SK-N-SH (cell line): ENCODE measurements at regions not wholly inside any gene's neighbourhood (a gene's known extent, or its start where the extent isn't known, plus 50 kb on each side); places are given as distances from the start of the nearest gene placed in this dataset.

Experiments
- CTCF ChIA-PET: fragments of 300-600, 350-600 bp; formaldehyde crosslinking; extraction: SDS; loops from one replicate; lab custom pipeline; 2021; lab: Yijun Ruan, JAX
- POLR2A ChIA-PET: fragments of 350-600 bp; sonication (Branson Sonifier 250); formaldehyde crosslinking; extraction: SDS; loops from one replicate; lab custom pipeline; 2020; ENCODE audit warnings: antibody characterized with exemption, inconsistent platforms; lab: Yijun Ruan, JAX
- DNase-seq: peaks from one replicate; pipeline ENCODE4 v3.0.0; 2012
- H2AFZ ChIP-seq: fragments of 200-600 bp; sonication (generic); 2 replicates; pipeline ENCODE4 v1.8.1; 2016; ENCODE audit warnings: antibody characterized with exemption, mild to moderate bottlenecking, low read depth
- H3F3A ChIP-seq: fragments of 200-600 bp; sonication (generic); replicated peaks from 2 replicates; pipeline ENCODE3; 2016; ENCODE audit warnings: antibody characterized with exemption, mild to moderate bottlenecking; ENCODE audit not compliant: insufficient read depth
- H3K27ac ChIP-seq, 2 experiments: fragments of 200-500 bp in 1 of 2; fragments of 200-600 bp in 1 of 2; sonication (Bioruptor generic) in 1 of 2; sonication (generic), shearing (Covaris generic) in 1 of 2; 2 replicates each; pipeline versions ENCODE4 v1.5.1 to v1.6.1; 2014 to 2016; ENCODE audit warnings: low read depth in 2 of 2, inconsistent platforms in 1 of 2, low read length in 1 of 2, mild to moderate bottlenecking in 1 of 2, mixed read lengths in 1 of 2
- H3K27me3 ChIP-seq: fragments of 200-600 bp; sonication (generic), shearing (Covaris generic); 2 replicates; pipeline ENCODE4 v1.6.1; 2016; ENCODE audit warnings: mixed run types; ENCODE audit not compliant: insufficient read depth
- H3K36me3 ChIP-seq, 2 experiments: fragments of 200-500 bp in 1 of 2; fragments of 200-600 bp in 1 of 2; sonication (Bioruptor generic) in 1 of 2; sonication (generic) in 1 of 2; replicated peaks in 1 of 2; 2 replicates each; pipeline versions ENCODE3 to v1.5.1; 2014 to 2016; ENCODE audit warnings: low read length in 1 of 2, mild to moderate bottlenecking in 1 of 2; ENCODE audit not compliant: insufficient read depth in 2 of 2, control insufficient read depth in 1 of 2
- H3K4me1 ChIP-seq, 2 experiments: fragments of 200-500 bp in 1 of 2; fragments of 200-600 bp in 1 of 2; sonication (Bioruptor generic) in 1 of 2; sonication (generic), shearing (Covaris generic) in 1 of 2; 2 replicates each; pipeline versions ENCODE4 v1.5.1 to v1.6.1; 2014 to 2016; ENCODE audit warnings: low read depth in 1 of 2, low read length in 1 of 2, mixed run types in 1 of 2; ENCODE audit not compliant: insufficient read depth in 2 of 2, control insufficient read depth in 1 of 2
- H3K4me2 ChIP-seq: fragments of 200-600 bp; sonication (generic), shearing (Covaris generic); 2 replicates; pipeline ENCODE4 v1.6.1; 2017; ENCODE audit warnings: mixed run types
- H3K4me3 ChIP-seq, 2 experiments: fragments of 200-500 bp in 1 of 2; fragments of 200-600 bp in 1 of 2; sonication (Bioruptor generic) in 1 of 2; sonication (generic), shearing (Covaris generic) in 1 of 2; 2 replicates each; pipeline versions ENCODE4 v1.5.1 to v1.8.1; 2014 to 2016; ENCODE audit warnings: low read depth in 2 of 2, inconsistent platforms in 1 of 2, low read length in 1 of 2, mild to moderate bottlenecking in 1 of 2, mixed read lengths in 1 of 2, moderate library complexity in 1 of 2
- H3K79me2 ChIP-seq: fragments of 200-600 bp; sonication (generic); 2 replicates; pipeline ENCODE4 v1.8.1; 2017; ENCODE audit warnings: mild to moderate bottlenecking; ENCODE audit not compliant: insufficient read depth
- H3K9ac ChIP-seq: fragments of 200-600 bp; sonication (generic); 2 replicates; pipeline ENCODE4 v1.6.1; 2017; ENCODE audit warnings: mixed run types
- H3K9me2 ChIP-seq: fragments of 200-600 bp; sonication (generic); 2 replicates; pipeline ENCODE4 v1.6.1; 2017; ENCODE audit warnings: mixed run types
- H3K9me3 ChIP-seq: fragments of 200-600 bp; sonication (generic); 2 replicates; pipeline ENCODE4 v1.6.1; 2017; ENCODE audit warnings: mixed run types, mild to moderate bottlenecking, moderate library complexity
- H4K20me1 ChIP-seq: fragments of 200-600 bp; sonication (generic); 2 replicates; pipeline ENCODE4 v1.6.1; 2017; ENCODE audit warnings: mild to moderate bottlenecking, mixed run types; ENCODE audit not compliant: insufficient read depth
- CHD2 ChIP-seq: fragments of 150-350 bp; IDR thresholded peaks from 2 replicates; pipeline ENCODE4 v1.6.1; 2018; ENCODE audit warnings: low read length; ENCODE audit not compliant: partially characterized antibody
- EP300 ChIP-seq, 2 experiments: IDR thresholded peaks; 2 replicates each; pipeline versions ENCODE4 v1.4.0 to v1.6.1; 2012; ENCODE audit warnings: borderline replicate concordance in 1 of 2, low read depth in 1 of 2, low read length in 1 of 2
- FOSL2 ChIP-seq: IDR thresholded peaks from 2 replicates; pipeline ENCODE4 v1.4.0; 2012; ENCODE audit warnings: low read depth, mild to moderate bottlenecking, moderate library complexity, borderline replicate concordance
- FOXJ3 ChIP-seq: sonication (generic); formaldehyde crosslinking; IDR thresholded peaks from 2 replicates; pipeline ENCODE4 v1.5.1; 2020; ENCODE audit warnings: mild to moderate bottlenecking, missing genetic modification reagents
- FOXM1 ChIP-seq: IDR thresholded peaks from 2 replicates; pipeline ENCODE4 v1.4.0; 2012; ENCODE audit warnings: low read depth, mild to moderate bottlenecking
- GATA2 ChIP-seq: sonication (generic); formaldehyde crosslinking; IDR thresholded peaks from 2 replicates; pipeline ENCODE4 v1.5.0; 2020; ENCODE audit warnings: mild to moderate bottlenecking, missing genetic modification reagents
- JUND ChIP-seq: IDR thresholded peaks from 2 replicates; pipeline ENCODE4 v1.4.0; 2012
- MXI1 ChIP-seq: IDR thresholded peaks from 2 replicates; pipeline ENCODE4 v1.6.1; 2012; ENCODE audit warnings: mild to moderate bottlenecking, low read depth, low read length, improper control_type of control experiment
- NFIC ChIP-seq: IDR thresholded peaks from 2 replicates; pipeline ENCODE4 v1.4.0; 2012; ENCODE audit warnings: borderline replicate concordance
- RAD21 ChIP-seq: IDR thresholded peaks from 2 replicates; pipeline ENCODE4 v1.6.1; 2012; ENCODE audit warnings: mild to moderate bottlenecking, low read length
- RCOR1 ChIP-seq: fragments of 150-350 bp; IDR thresholded peaks from 2 replicates; pipeline ENCODE4 v1.6.1; 2017; ENCODE audit warnings: antibody characterized with exemption, low read length
- RFX5 ChIP-seq: IDR thresholded peaks from 2 replicates; pipeline ENCODE4 v1.6.1; 2012; ENCODE audit warnings: mild to moderate bottlenecking, improper control_type of control experiment, low read length
- SMC3 ChIP-seq: IDR thresholded peaks from 2 replicates; pipeline ENCODE4 v1.6.1; 2012; ENCODE audit warnings: low read depth, low read length, improper control_type of control experiment
- USF1 ChIP-seq: IDR thresholded peaks from 2 replicates; pipeline ENCODE4 v1.4.0; 2012; ENCODE audit warnings: low read depth, borderline replicate concordance
- YY1 ChIP-seq: IDR thresholded peaks from 2 replicates; pipeline ENCODE4 v1.4.0; 2012; ENCODE audit warnings: low read depth, mild to moderate bottlenecking
- WGBS: methylation state at CpG from one replicate; pipeline ENCODE4 v1.1.6; 2017; ENCODE audit warnings: low lambda C conversion rate; 5-methylcytosine and 5-hydroxymethylcytosine counted together
- TF ChIP-seq, protein P1 (sequence below): IDR thresholded peaks from 2 replicates; pipeline ENCODE4; 2012
- TF ChIP-seq, protein P2 (sequence below): IDR thresholded peaks from 2 replicates; pipeline ENCODE4 v1.6.1; 2012; ENCODE audit warnings: mild to moderate bottlenecking, low read depth, low read length, moderate library complexity

DNA sequence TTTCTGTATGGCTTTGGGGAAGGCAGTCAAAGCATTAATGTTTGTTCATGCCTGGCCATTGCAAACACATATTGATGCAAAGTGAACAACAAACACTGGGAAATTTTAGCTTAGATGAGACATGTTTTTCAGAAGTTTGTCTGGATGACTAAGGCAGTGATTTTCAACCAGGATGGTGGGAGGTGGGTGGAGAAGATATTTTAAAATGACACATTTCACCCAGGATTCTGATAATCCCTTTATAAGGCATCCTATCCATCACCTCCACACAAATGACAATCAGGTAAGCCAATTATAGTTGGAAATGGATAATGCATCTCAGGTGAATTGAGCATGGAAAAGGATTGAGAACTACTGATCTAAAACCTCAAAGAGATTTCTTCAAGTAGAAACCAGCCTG is 57.4 kb upstream of the SV2C start:
- no peaks in the 10 kb centered on the region for H3K36me3 ChIP-seq
- no peaks in the 10 kb centered on the region for H4K20me1 ChIP-seq
- H3K79me2 ChIP-seq = no peaks in the 10 kb centered on the region
- TF ChIP-seq MXI1 = no peak
- no peak for TF ChIP-seq JUND
- TF ChIP-seq NFIC = no peak
- TF ChIP-seq FOSL2 = no peak
- no peaks in the 10 kb centered on the region for H3K9me2 ChIP-seq
- H3K9me3 ChIP-seq = no peaks in the 10 kb centered on the region
- CTCF ChIA-PET = interaction anchor here (0.8 to 2.1 kb wide), 4 partner anchors 9 to 139 kb away, joined by 3 to 5 read pairs (median 4); no protein-coding TSS in a partner anchor
- H3K27me3 ChIP-seq = no peaks in the 10 kb centered on the region
- no peak overlapping the region for H3K4me3 ChIP-seq
- H3K4me2 ChIP-seq = no peak overlapping the region
- H2AFZ ChIP-seq = no peak overlapping the region
- H3K9ac ChIP-seq = no peak overlapping the region
- no peaks in the 10 kb centered on the region for H3F3A ChIP-seq
- POLR2A ChIA-PET = no interaction called here
- DNase-seq = no peak
- peaks cover 0 to 11% of the 10 kb centered on the region in 2 experiments; a peak in 2 of 4 replicates for H3K4me1 ChIP-seq
- peak overlapping the region in 1 of 2 experiments; percentile 92; a peak in 2 of 4 replicates for H3K27ac ChIP-seq

GRCh38 chr5:76025069-76025468 is 58.1 kb upstream of the SV2C start:
- POLR2A ChIA-PET = interaction anchor here (0.6 to 0.9 kb wide), 2 partner anchors 42 to 60 kb away, joined by 3 read pairs; no protein-coding TSS in a partner anchor
- H3K9ac ChIP-seq = no peak overlapping the region
- H3K27me3 ChIP-seq = no peaks in the 10 kb centered on the region
- DNase-seq = peak; percentile 63
- H3K79me2 ChIP-seq = no peaks in the 10 kb centered on the region
- no peak overlapping the region for H3K4me3 ChIP-seq
- peaks cover 0 to 14% of the 10 kb centered on the region in 2 experiments; a peak in 2 of 4 replicates for H3K4me1 ChIP-seq
- H2AFZ ChIP-seq = no peak overlapping the region
- no peaks in the 10 kb centered on the region for H3F3A ChIP-seq
- H3K36me3 ChIP-seq = no peaks in the 10 kb centered on the region
- peak; percentile 19; the same call in 1 of the 2 replicates for TF ChIP-seq GATA2 (CRISPR knock-in tag)
- TF ChIP-seq RFX5 = peak; percentile 44; the same call in 1 of the 2 replicates
- TF ChIP-seq EP300 (IDR thresholded peaks at IDR 0.05; ENCODE audit: borderline replicate concordance in 1 of 2, low read depth in 1 of 2, low read length in 1 of 2) = peak in 1 of 2 experiments; percentile 84; a peak in 2 of 4 replicates
- no peak for TF ChIP-seq USF1
- TF ChIP-seq RAD21 = peak; percentile 35; the same call in 1 of the 2 replicates
- no peak for TF ChIP-seq YY1
- no peak for TF ChIP-seq FOXM1
- peak; percentile 25 for TF ChIP-seq CHD2
- TF ChIP-seq, protein P1, sequence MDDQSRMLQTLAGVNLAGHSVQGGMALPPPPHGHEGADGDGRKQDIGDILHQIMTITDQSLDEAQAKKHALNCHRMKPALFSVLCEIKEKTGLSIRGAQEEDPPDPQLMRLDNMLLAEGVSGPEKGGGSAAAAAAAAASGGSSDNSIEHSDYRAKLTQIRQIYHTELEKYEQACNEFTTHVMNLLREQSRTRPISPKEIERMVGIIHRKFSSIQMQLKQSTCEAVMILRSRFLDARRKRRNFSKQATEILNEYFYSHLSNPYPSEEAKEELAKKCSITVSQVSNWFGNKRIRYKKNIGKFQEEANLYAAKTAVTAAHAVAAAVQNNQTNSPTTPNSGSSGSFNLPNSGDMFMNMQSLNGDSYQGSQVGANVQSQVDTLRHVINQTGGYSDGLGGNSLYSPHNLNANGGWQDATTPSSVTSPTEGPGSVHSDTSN = no peak
- TF ChIP-seq, protein P2, sequence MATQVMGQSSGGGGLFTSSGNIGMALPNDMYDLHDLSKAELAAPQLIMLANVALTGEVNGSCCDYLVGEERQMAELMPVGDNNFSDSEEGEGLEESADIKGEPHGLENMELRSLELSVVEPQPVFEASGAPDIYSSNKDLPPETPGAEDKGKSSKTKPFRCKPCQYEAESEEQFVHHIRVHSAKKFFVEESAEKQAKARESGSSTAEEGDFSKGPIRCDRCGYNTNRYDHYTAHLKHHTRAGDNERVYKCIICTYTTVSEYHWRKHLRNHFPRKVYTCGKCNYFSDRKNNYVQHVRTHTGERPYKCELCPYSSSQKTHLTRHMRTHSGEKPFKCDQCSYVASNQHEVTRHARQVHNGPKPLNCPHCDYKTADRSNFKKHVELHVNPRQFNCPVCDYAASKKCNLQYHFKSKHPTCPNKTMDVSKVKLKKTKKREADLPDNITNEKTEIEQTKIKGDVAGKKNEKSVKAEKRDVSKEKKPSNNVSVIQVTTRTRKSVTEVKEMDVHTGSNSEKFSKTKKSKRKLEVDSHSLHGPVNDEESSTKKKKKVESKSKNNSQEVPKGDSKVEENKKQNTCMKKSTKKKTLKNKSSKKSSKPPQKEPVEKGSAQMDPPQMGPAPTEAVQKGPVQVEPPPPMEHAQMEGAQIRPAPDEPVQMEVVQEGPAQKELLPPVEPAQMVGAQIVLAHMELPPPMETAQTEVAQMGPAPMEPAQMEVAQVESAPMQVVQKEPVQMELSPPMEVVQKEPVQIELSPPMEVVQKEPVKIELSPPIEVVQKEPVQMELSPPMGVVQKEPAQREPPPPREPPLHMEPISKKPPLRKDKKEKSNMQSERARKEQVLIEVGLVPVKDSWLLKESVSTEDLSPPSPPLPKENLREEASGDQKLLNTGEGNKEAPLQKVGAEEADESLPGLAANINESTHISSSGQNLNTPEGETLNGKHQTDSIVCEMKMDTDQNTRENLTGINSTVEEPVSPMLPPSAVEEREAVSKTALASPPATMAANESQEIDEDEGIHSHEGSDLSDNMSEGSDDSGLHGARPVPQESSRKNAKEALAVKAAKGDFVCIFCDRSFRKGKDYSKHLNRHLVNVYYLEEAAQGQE = no peak
- peak; percentile 85 for TF ChIP-seq RCOR1
- TF ChIP-seq FOXJ3 (CRISPR knock-in tag) = peak; percentile 73; the same call in 1 of the 2 replicates
- TF ChIP-seq SMC3 = peak; percentile 8; the same call in 1 of the 2 replicates
- no peak overlapping the region for H3K4me2 ChIP-seq
- H3K9me3 ChIP-seq = no peaks in the 10 kb centered on the region
- WGBS = 2% methylated on average over 2 of the region's 2 CpGs
- no peaks in the 10 kb centered on the region for H4K20me1 ChIP-seq
- H3K27ac ChIP-seq = peak overlapping the region in 1 of 2 experiments; percentile 92; a peak in 2 of 4 replicates
- CTCF ChIA-PET = interaction anchor here (0.6 to 2.1 kb wide), 4 partner anchors 8 to 185 kb away, joined by 3 to 5 read pairs (median 4); no protein-coding TSS in a partner anchor
- no peaks in the 10 kb centered on the region for H3K9me2 ChIP-seq
